Trophoblast cell (in vitro differentiated cells and primary cell): ENCODE measurements at regions not wholly inside any gene's neighbourhood (a gene's known extent, or its start where the extent isn't known, plus 50 kb on each side); places are given as distances from the start of the nearest gene placed in this dataset.

Experiments
- DNase-seq, 2 donors: peaks; one replicate each; pipeline ENCODE4 v3.0.0-alpha.2; 2016
- H2AFZ ChIP-seq: 2 replicates; pipeline ENCODE4 v1.6.1; 2013; ENCODE audit warnings: low read length, moderate library complexity, mild to moderate bottlenecking; ENCODE audit not compliant: insufficient read depth, poor library complexity
- H2AK5ac ChIP-seq: 2 replicates; pipeline ENCODE4 v1.6.1; 2013; ENCODE audit warnings: mild to moderate bottlenecking, low read length
- H2BK120ac ChIP-seq: 2 replicates; pipeline ENCODE4 v1.6.1; 2013; ENCODE audit warnings: low read length, mild to moderate bottlenecking, moderate library complexity; ENCODE audit not compliant: insufficient read depth, poor library complexity
- H2BK12ac ChIP-seq: 2 replicates; pipeline ENCODE4 v1.6.1; 2013; ENCODE audit warnings: mild to moderate bottlenecking, low read length, moderate library complexity
- H2BK5ac ChIP-seq: 2 replicates; pipeline ENCODE4 v1.6.1; 2013; ENCODE audit warnings: low read length, low read depth, moderate library complexity, mild to moderate bottlenecking; ENCODE audit not compliant: poor library complexity
- H3K14ac ChIP-seq: 2 replicates; pipeline ENCODE4 v1.6.1; 2013; ENCODE audit warnings: mild to moderate bottlenecking, low read length
- H3K18ac ChIP-seq: 2 replicates; pipeline ENCODE4 v1.6.1; 2013; ENCODE audit warnings: mild to moderate bottlenecking, low read length
- H3K23ac ChIP-seq: 2 replicates; pipeline ENCODE4 v1.6.1; 2013; ENCODE audit warnings: low read length
- H3K27ac ChIP-seq: 2 replicates; pipeline ENCODE4 v1.5.1; 2013; ENCODE audit warnings: low read depth, mild to moderate bottlenecking, inconsistent platforms, low read length, moderate library complexity
- H3K27me3 ChIP-seq: 2 replicates; pipeline ENCODE4 v1.6.1; 2013; ENCODE audit warnings: inconsistent platforms, mild to moderate bottlenecking, low read length, moderate library complexity; ENCODE audit not compliant: insufficient read depth
- H3K36me3 ChIP-seq, 2 experiments: 1 replicate in 1 of 2; 2 replicates in 1 of 2; pipeline ENCODE4 v1.6.1; 2013; ENCODE audit warnings: low read length in 2 of 2, mild to moderate bottlenecking in 2 of 2, moderate library complexity in 1 of 2; ENCODE audit not compliant: insufficient read depth in 2 of 2, control insufficient read depth in 1 of 2
- H3K4ac ChIP-seq: 2 replicates; pipeline ENCODE4 v1.6.1; 2013; ENCODE audit warnings: low read depth, mild to moderate bottlenecking, low read length, moderate library complexity
- H3K4me1 ChIP-seq, 2 experiments: 1 replicate in 1 of 2; 2 replicates in 1 of 2; pipeline ENCODE4 v1.6.1; 2013; ENCODE audit warnings: low read length in 2 of 2, mild to moderate bottlenecking in 2 of 2, moderate library complexity in 1 of 2; ENCODE audit not compliant: insufficient read depth in 2 of 2, control insufficient read depth in 1 of 2
- H3K4me2 ChIP-seq: 2 replicates; pipeline ENCODE4 v1.6.1; 2013; ENCODE audit warnings: inconsistent platforms, mild to moderate bottlenecking, low read length, moderate library complexity
- H3K4me3 ChIP-seq: 2 replicates; pipeline ENCODE4 v1.5.1; 2013; ENCODE audit warnings: mild to moderate bottlenecking, low read depth, low read length, inconsistent platforms
- H3K79me1 ChIP-seq: one replicate; pipeline ENCODE4 v1.6.1; 2013; ENCODE audit warnings: low read length
- H3K79me2 ChIP-seq: 2 replicates; pipeline ENCODE4 v1.6.1; 2013; ENCODE audit warnings: low read length, mild to moderate bottlenecking; ENCODE audit not compliant: control insufficient read depth, insufficient read depth, poor library complexity
- H3K9ac ChIP-seq: 2 replicates; pipeline ENCODE4 v1.6.1; 2013; ENCODE audit warnings: mild to moderate bottlenecking, low read length
- H3K9me3 ChIP-seq: 2 replicates; pipeline ENCODE4 v1.6.1; 2013; ENCODE audit warnings: low read depth, mild to moderate bottlenecking, control low read depth, inconsistent platforms, low read length; ENCODE audit not compliant: insufficient read depth
- H4K12ac ChIP-seq: 2 replicates; pipeline ENCODE4 v1.6.1; 2013; ENCODE audit warnings: low read depth, mild to moderate bottlenecking, low read length, moderate library complexity
- H4K8ac ChIP-seq: 2 replicates; pipeline ENCODE4 v1.6.1; 2013; ENCODE audit warnings: low read depth, mild to moderate bottlenecking, low read length, moderate library complexity
- H4K91ac ChIP-seq: one replicate; pipeline ENCODE4 v1.6.1; 2013; ENCODE audit warnings: low read depth, mild to moderate bottlenecking, low read length, moderate library complexity
- WGBS: extraction: QIAGEN DNeasy Blood & Tissue Kit; methylation state at CpG from one replicate; pipeline ENCODE4 v1.1.7; 2013; ENCODE audit warnings: missing lambda C conversion rate; ENCODE audit not compliant: insufficient read length, insufficient coverage; ENCODE audit errors: extremely low coverage; 5-methylcytosine and 5-hydroxymethylcytosine counted together

- H3K79me1 ChIP-seq: no peaks in the 10 kb centered on the region
- DNase-seq: no peak
- H3K4ac ChIP-seq: no peak overlapping the region
- no peak overlapping the region for H2AFZ ChIP-seq
- no peak overlapping the region for H3K23ac ChIP-seq
- H3K9ac ChIP-seq: no peak overlapping the region
- H3K79me2 ChIP-seq: no peaks in the 10 kb centered on the region
- peaks cover 4 to 9% of the 10 kb centered on the region in 2 experiments for H3K4me1 ChIP-seq
- H2AK5ac ChIP-seq: no peak overlapping the region
- WGBS: no CpG with 5 or more reads among the region's 5 CpGs
- H3K27ac ChIP-seq: no peak overlapping the region
- H3K4me3 ChIP-seq: no peak overlapping the region
- no peak overlapping the region for H2BK12ac ChIP-seq
- H3K18ac ChIP-seq: no peak overlapping the region
- no peak overlapping the region for H2BK5ac ChIP-seq
- no peaks in the 10 kb centered on the region for H3K27me3 ChIP-seq
- H3K9me3 ChIP-seq: no peaks in the 10 kb centered on the region
- no peak overlapping the region for H3K14ac ChIP-seq
- no peak overlapping the region for H4K12ac ChIP-seq
- H4K8ac ChIP-seq: no peak overlapping the region
- no peaks in the 10 kb centered on the region for H3K36me3 ChIP-seq
- no peak overlapping the region for H3K4me2 ChIP-seq
- no peak overlapping the region for H4K91ac ChIP-seq
- H2BK120ac ChIP-seq: no peak overlapping the region
Measured at GRCh38 chr4:151459375-151459774, 50.4 kb downstream of the FHIP1A start.

- Histone ChIP-seq H3K14ac (no peak overlapping the region), H3K4me2 (no peak overlapping the region), H4K91ac (no peak overlapping the region), H3K9ac (no peak overlapping the region), H3K27ac (no peak overlapping the region), H2BK120ac (no peak overlapping the region), H2BK5ac (no peak overlapping the region), H3K4me3 (no peak overlapping the region), H4K12ac (no peak overlapping the region), H3K79me2 (no peaks in the 10 kb centered on the region), H3K23ac (no peak overlapping the region), H2BK12ac (no peak overlapping the region), H3K4me1 (peaks cover 4 to 9% of the 10 kb centered on the region in 2 experiments), H3K4ac (no peak overlapping the region), H3K36me3 (no peaks in the 10 kb centered on the region), H3K79me1 (no peaks in the 10 kb centered on the region), H2AFZ (no peak overlapping the region), H4K8ac (no peak overlapping the region), H3K18ac (no peak overlapping the region), H3K9me3 (no peaks in the 10 kb centered on the region), H3K27me3 (no peaks in the 10 kb centered on the region), H2AK5ac (no peak overlapping the region)
- DNase-seq: no peak
- WGBS: no CpG with 5 or more reads among the region's 1 CpG
Measured at GRCh38 chr4:151460434-151460833, 51.5 kb downstream of the FHIP1A start.

GRCh38 chr4:151462554-151462953 is 53.6 kb downstream of the FHIP1A start:
- Histone ChIP-seq H3K4ac (no peak overlapping the region), H4K91ac (no peak overlapping the region), H3K14ac (no peak overlapping the region), H2BK12ac (no peak overlapping the region), H3K9me3 (no peaks in the 10 kb centered on the region), H2AK5ac (no peak overlapping the region), H3K4me1 (peaks cover 4 to 9% of the 10 kb centered on the region in 2 experiments), H3K18ac (no peak overlapping the region), H2BK120ac (no peak overlapping the region), H3K9ac (no peak overlapping the region), H3K4me2 (no peak overlapping the region), H4K12ac (no peak overlapping the region), H3K79me2 (no peaks in the 10 kb centered on the region), H3K36me3 (no peaks in the 10 kb centered on the region), H3K23ac (no peak overlapping the region), H2AFZ (no peak overlapping the region), H4K8ac (no peak overlapping the region), H3K4me3 (no peak overlapping the region), H3K27me3 (no peaks in the 10 kb centered on the region), H2BK5ac (no peak overlapping the region), H3K27ac (no peak overlapping the region), H3K79me1 (no peaks in the 10 kb centered on the region)
- no peak for DNase-seq
- no CpG with 5 or more reads among the region's 1 CpG for WGBS

- no peak overlapping the region for H3K27ac ChIP-seq
- no peak overlapping the region for H4K8ac ChIP-seq
- H3K4ac ChIP-seq: no peak overlapping the region
- no peak overlapping the region for H3K4me2 ChIP-seq
- no peaks in the 10 kb centered on the region for H3K79me2 ChIP-seq
- H2BK5ac ChIP-seq: no peak overlapping the region
- H3K18ac ChIP-seq: no peak overlapping the region
- no peaks in the 10 kb centered on the region for H3K9me3 ChIP-seq
- no peaks in the 10 kb centered on the region for H3K79me1 ChIP-seq
- H3K27me3 ChIP-seq: no peaks in the 10 kb centered on the region
- no peak overlapping the region for H3K14ac ChIP-seq
- no peak overlapping the region for H2AFZ ChIP-seq
- H4K12ac ChIP-seq: no peak overlapping the region
- no peaks in the 10 kb centered on the region for H3K36me3 ChIP-seq
- H4K91ac ChIP-seq: no peak overlapping the region
- WGBS: no CpG with 5 or more reads among the region's 3 CpGs
- no peak overlapping the region for H2BK12ac ChIP-seq
- H3K4me1 ChIP-seq: no peaks in the 10 kb centered on the region
- no peak overlapping the region for H3K23ac ChIP-seq
- H2AK5ac ChIP-seq: no peak overlapping the region
- H2BK120ac ChIP-seq: no peak overlapping the region
- no peak for DNase-seq
- H3K4me3 ChIP-seq: no peak overlapping the region
- H3K9ac ChIP-seq: no peak overlapping the region
Measured at GRCh38 chr4:151468715-151469696, 60.0 kb downstream of the FHIP1A start.
